SHP77 (cell line): ENCODE measurements at regions not wholly inside any gene's neighbourhood (a gene's known extent, or its start where the extent isn't known, plus 50 kb on each side); places are given as distances from the start of the nearest gene placed in this dataset.

Experiments
- DNase-seq, 2 experiments: peaks; one replicate each; lab custom pipeline; 2025; lab: John Stamatoyannopoulos, UW

DNA sequence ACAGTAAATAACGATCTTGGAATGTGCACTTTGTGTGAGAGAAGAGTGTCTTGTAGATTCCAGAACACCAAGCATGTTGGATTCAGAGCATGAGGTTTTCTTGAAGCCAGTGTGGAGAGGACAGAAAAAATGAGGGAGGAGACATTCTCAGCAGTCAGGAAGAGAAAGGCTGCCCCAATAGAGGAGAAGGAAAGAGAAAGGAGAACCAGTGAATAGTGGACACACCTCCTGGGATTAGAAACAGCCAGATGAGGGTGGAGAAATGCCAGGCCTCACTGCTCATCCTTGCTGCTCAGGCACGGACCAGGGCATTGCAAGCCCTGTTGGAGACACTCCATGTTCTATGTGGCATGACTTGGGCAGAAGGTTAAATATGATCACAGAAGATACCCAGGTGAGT lies 69.0 kb upstream of the KAZN start:
- DNase-seq: no peak

GRCh38 chr1:14531519-14531918 lies 67.0 kb upstream of the KAZN start:
- DNase-seq: no peak

DNA sequence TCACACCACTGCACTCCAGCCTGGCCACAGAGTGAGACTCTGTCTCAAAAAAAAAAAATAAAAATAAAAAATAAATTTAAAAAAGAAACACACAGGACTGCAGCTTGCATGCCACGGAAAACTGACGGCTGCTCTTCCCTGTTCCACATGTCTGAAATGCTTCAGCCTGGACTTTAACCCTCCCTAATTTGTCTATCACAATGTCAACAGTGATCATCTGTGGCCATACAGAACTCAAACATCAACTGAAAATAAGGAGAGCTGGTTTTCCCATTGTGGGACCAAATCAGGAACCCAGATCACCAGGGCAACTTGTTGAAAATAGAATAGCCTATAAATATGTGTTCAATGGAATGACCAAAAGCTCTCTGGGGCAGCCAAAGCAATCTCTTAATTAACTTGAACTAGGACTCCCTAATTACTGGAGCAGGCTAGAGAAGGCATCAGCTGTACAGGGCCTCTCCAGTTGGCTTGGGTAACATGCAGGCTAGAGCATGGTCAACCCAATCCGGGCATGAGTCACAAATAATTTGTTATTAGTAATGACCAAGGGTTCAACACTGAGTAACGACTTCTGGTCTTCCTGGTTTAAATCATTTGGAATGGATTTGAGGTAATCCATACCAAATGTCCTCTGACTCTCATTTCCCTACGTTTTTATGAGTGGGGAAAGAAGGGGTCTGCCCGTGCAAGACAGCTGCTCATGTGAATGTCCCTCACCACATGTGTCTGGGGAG lies 62.7 kb upstream of the KAZN start:
- DNase-seq: no peak

GRCh38 chr1:14538335-14538734 lies 60.1 kb upstream of the KAZN start:
- no peak for DNase-seq

DNA sequence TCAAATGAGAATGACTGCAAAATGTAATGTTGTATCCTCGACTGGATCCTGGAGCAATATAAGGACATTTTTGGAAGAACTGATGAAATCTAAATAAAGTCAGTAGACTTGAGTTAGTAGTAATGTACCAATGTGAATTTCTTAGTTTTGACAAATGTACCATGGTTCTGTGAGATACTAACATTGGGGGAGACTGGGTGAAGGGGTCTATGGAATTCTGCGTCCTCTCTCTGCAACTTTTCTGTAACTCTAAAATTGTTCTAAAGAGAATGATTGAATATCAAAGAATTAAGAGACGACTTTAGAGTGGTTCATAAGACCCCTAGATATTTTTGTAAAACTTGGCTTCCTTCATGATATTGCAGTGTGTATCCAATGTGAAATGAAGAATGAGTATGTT lies 59.2 kb upstream of the KAZN start:
- no peak for DNase-seq

DNA sequence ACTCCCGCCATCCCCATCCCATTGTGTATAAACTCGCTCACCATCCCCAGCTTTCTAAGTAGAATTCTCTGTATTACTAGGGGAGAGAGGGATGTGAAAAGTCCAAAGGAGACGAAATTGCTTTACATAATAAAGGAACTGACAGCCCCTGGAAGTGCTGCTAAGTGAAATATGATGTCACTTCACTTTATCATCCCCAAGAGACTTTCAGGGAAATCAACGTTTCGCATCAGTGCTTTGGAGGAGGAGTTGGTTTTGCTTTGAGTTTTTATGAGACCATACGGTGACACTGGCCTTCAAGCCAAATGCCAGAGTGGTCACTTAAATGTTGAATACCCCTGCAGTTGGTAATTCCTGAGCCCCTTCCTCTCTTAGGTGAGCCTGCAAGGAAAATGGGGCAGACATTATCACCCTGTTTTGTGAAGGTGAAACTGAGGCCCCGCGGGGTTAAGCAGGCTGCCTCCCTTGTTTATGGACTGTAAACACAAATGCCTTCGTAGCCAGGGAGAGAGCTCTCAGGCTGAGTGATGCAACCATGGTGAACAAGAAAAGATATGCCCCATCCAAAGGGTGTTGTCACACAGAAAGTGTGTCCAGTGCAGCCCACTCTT lies 58.4 kb upstream of the KAZN start:
- DNase-seq: no peak

DNA sequence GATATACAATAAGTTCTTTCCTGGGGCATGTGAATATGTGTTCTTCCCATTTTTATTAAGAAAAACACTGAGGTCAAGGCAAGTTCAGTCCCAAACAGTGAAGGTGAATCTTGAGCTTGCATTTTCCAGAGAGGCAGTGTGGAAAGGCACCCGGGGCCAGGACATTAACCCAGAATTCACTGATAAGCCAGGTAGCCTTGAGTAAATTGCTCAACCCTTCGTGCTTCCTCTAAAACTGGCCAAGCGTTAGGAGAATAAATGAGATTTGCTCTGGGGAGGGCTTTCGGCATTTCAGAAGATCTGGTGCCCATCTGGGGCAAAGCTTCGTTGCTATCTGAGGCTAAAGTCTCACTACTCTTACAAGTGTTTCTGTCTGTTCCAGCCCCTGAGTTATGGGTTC lies 57.1 kb upstream of the KAZN start:
- DNase-seq: no peak

GRCh38 chr1:14543191-14543840 lies 55.2 kb upstream of the KAZN start:
- no peak for DNase-seq

DNA sequence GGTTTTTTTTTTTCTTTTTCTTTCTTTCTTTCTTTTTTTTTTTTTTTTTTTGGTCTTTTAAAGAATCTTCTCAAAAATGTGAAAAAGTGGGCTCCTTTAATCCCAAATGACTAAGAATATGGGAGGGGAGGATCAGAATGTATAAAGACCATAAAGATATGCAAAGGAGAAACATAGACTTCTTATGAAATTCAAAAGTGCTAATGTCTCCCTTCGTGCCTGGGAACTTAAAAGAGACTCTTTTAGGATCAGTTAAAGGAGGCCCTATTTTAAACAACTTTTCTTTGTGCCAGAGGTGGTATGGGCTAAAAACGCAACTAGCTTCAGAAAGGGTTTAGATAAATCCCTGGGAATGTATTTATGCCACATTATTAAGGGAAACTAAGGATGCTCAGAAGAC lies 54.2 kb upstream of the KAZN start:
- no peak for DNase-seq

DNA sequence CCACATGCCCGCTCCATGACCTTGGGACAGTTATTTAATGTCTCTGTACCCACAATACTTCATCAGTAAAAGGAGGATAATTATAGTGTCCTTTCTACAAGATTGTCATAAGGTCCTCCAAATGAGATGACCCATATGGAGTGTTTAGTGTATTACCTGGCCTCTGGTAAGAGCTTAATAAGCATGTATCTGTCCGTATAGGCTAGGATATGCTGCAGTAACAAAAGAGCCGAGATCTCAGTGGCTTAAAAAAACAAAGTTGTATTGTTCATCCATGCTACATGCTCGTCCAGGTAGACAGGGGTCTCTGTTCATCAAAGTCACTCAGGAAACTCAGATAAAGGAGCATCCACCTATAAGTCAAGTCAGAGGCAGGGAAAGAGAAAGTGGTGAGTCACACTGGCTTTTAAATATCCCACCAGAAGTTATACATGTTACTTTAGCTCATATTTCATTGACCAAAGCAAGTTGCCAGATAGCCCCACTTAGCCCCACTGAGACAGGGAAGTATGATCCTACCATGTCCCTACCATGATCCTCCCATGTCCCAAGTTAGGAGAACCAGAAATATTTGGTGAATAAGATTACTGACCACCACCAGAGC lies 53.0 kb upstream of the KAZN start:
- no peak for DNase-seq

DNA sequence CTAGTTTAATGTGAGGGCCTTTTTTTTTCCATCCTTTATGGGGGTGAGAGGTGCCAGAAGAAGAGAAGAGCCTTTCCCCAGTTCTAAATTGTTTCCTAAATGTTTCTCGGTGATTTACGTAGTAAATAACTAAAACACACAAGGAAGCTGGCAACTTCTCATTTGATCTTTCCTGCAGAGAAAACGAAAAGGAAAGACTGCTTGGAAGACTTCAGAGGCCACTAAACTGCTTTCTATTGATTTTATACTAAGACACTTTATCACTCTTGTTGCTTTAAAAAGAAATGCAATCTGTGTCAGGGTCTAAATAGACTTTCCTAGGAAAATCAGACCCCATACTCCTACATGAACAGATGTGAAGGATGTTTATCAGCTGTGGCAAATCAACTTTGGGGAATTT lies 52.1 kb upstream of the KAZN start:
- no peak for DNase-seq
